ENCODE measurements at regions not wholly inside any gene's neighbourhood (a gene's known extent, or its start where the extent isn't known, plus 50 kb on each side); places are given as distances from the start of the nearest gene placed in this dataset.

DNA sequence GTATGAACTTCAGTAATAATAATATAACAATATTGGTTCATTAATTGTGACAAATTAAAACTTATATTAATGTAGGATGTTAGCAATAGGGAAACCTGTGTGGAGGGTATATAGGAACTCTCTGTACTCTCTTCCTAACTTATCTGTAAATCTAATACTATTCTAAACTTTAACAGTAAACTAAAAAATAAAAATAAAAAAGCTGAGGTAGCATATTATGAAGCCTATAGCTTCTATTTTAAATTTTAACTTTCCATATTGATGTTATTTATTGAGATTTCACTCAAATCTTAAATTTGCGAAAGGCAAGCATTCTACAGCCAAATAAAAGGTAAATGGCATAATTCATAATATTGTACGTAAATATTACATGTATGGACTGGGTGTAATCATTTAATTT is 326.4 kb downstream of the MEI4 start:
- DNase-seq: no peak
- WGBS (ENCODE audit: insufficient coverage): no CpG with 5 or more reads among the region's 2 CpGs
- H3K36me3 ChIP-seq (ENCODE audit: control insufficient read depth in 4 of 4, insufficient read depth in 4 of 4, low read length in 3 of 4): no peaks in the 10 kb centered on the region
- peaks cover 0 to 2% (median 0%) of the 10 kb centered on the region in 5 experiments for H3K9me3 ChIP-seq (ENCODE audit: control extremely low read depth in 1 of 5, control insufficient read depth in 4 of 5, insufficient read depth in 2 of 5, low read depth in 1 of 5, low read length in 4 of 5)
- H3K4me1 ChIP-seq (ENCODE audit: control extremely low read depth in 1 of 4, control insufficient read depth in 4 of 4, insufficient read depth in 4 of 4, low read length in 3 of 4): no peaks in the 10 kb centered on the region
- H3K27ac ChIP-seq (ENCODE audit: insufficient read depth in 1 of 2, low read depth in 1 of 2, low read length in 2 of 2, poor library complexity in 1 of 2, severe bottlenecking in 2 of 2): no peak overlapping the region
- ChIA-PET POLR2A (no interaction called here), CTCF (no interaction called here)
- no peak overlapping the region for H3K4me3 ChIP-seq (ENCODE audit: control insufficient read depth in 1 of 7, extremely low read depth in 1 of 7, insufficient read depth in 4 of 7, low read depth in 2 of 7, low read length in 6 of 7)
- H3K27me3 ChIP-seq (replicated peaks in 2 of 5; ENCODE audit: control insufficient read depth in 4 of 5, insufficient read depth in 5 of 5, low read length in 4 of 5): no peaks in the 10 kb centered on the region

DNA sequence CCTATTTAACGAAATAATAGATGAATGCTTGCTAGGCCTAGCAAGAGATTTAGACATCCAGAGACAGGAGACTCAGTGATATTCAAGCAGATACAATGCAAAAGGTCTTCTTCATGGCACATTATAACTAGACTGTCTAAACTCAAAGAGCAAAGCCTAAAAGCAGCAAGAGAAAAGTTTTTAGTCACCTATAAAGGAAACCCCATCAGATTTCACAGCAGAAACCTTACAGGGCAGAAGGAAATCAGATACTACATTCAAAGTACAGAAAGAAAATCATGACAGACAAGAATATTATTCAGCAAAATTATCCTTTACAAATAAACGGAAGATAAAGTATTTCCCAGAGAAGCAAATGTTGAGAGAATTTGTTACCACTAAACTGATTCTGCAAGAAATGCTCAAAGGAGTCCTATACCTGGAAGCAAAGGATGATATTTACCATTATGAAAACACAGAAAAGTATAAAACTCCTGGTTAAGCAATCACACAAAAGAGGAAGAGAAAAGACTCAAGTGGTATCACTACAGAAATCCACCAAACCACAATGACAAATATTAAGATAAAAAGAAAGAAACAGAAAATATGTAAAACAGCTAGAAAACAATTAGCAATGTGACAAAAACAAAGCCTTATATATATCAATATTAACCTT is 333.7 kb downstream of the MEI4 start:
- CTCF ChIA-PET: no interaction called here
- Histone ChIP-seq H3K36me3 (ENCODE audit: control insufficient read depth in 4 of 4, insufficient read depth in 4 of 4, low read length in 3 of 4) (no peaks in the 10 kb centered on the region), H3K9me3 (ENCODE audit: control extremely low read depth in 1 of 5, control insufficient read depth in 4 of 5, insufficient read depth in 2 of 5, low read depth in 1 of 5, low read length in 4 of 5) (peaks cover 0 to 2% (median 2%) of the 10 kb centered on the region in 5 experiments), H3K27me3 (replicated peaks in 2 of 5; ENCODE audit: control insufficient read depth in 4 of 5, insufficient read depth in 5 of 5, low read length in 4 of 5) (no peaks in the 10 kb centered on the region), H3K4me1 (ENCODE audit: control extremely low read depth in 1 of 4, control insufficient read depth in 4 of 4, insufficient read depth in 4 of 4, low read length in 3 of 4) (no peaks in the 10 kb centered on the region), H3K27ac (ENCODE audit: insufficient read depth in 1 of 2, low read depth in 1 of 2, low read length in 2 of 2, poor library complexity in 1 of 2, severe bottlenecking in 2 of 2) (no peak overlapping the region), H3K4me3 (ENCODE audit: control insufficient read depth in 1 of 7, extremely low read depth in 1 of 7, insufficient read depth in 4 of 7, low read depth in 2 of 7, low read length in 6 of 7) (no peak overlapping the region)
- 100% methylated on average over 2 of the region's 2 CpGs for WGBS (ENCODE audit: insufficient coverage)
- POLR2A ChIA-PET: no interaction called here
- DNase-seq: no peak

DNA sequence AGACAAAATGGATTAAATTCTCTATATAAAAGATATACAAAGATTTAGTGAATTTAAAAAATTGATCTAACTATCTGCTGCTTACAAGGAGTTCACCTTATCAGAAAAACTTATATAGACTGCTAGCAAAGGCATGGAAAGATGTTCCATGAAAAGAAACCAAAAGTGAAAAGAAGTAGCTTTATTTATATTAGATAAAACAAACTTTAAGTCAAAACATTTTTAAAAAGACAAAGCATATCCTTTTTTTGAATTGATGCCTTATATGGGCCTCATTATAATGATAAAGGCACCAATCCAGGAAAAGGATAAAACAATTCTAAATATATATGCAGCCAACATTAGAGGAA is 334.2 kb downstream of the MEI4 start:
- ChIA-PET POLR2A (no interaction called here), CTCF (no interaction called here)
- DNase-seq: no peak
- Histone ChIP-seq H3K27ac (ENCODE audit: insufficient read depth in 1 of 2, low read depth in 1 of 2, low read length in 2 of 2, poor library complexity in 1 of 2, severe bottlenecking in 2 of 2) (no peak overlapping the region), H3K36me3 (ENCODE audit: control insufficient read depth in 4 of 4, insufficient read depth in 4 of 4, low read length in 3 of 4) (no peaks in the 10 kb centered on the region), H3K4me3 (ENCODE audit: control insufficient read depth in 1 of 7, extremely low read depth in 1 of 7, insufficient read depth in 4 of 7, low read depth in 2 of 7, low read length in 6 of 7) (no peak overlapping the region), H3K27me3 (replicated peaks in 2 of 5; ENCODE audit: control insufficient read depth in 4 of 5, insufficient read depth in 5 of 5, low read length in 4 of 5) (no peaks in the 10 kb centered on the region), H3K9me3 (ENCODE audit: control extremely low read depth in 1 of 5, control insufficient read depth in 4 of 5, insufficient read depth in 2 of 5, low read depth in 1 of 5, low read length in 4 of 5) (peaks cover 0 to 2% (median 2%) of the 10 kb centered on the region in 5 experiments), H3K4me1 (ENCODE audit: control extremely low read depth in 1 of 4, control insufficient read depth in 4 of 4, insufficient read depth in 4 of 4, low read length in 3 of 4) (no peaks in the 10 kb centered on the region)

DNA sequence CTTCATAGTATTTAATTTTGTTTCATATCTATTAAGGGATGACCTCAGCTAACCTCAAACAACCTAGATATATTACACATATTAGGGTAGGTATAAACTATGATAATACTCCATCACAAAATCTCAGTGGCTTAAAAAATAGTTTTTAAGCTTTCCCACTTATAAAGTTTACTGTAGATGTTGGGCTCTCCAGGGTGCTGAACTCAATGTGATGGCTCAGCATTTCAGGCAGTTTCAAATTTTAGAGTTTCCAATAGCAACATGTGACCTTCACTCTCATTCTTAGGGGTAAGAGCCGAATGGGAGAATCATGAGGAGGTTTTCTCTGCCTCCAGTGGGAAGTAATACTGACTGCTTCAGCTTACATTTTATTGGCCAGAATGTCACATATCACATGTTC is 357.3 kb downstream of the MEI4 start:
- POLR2A ChIA-PET: no interaction called here
- Histone ChIP-seq H3K9me3 (ENCODE audit: control extremely low read depth in 1 of 5, control insufficient read depth in 4 of 5, insufficient read depth in 2 of 5, low read depth in 1 of 5, low read length in 4 of 5) (peaks cover 0 to 3% (median 0%) of the 10 kb centered on the region in 5 experiments), H3K27ac (ENCODE audit: insufficient read depth in 1 of 2, low read depth in 1 of 2, low read length in 2 of 2, poor library complexity in 1 of 2, severe bottlenecking in 2 of 2) (no peak overlapping the region), H3K36me3 (ENCODE audit: control insufficient read depth in 4 of 4, insufficient read depth in 4 of 4, low read length in 3 of 4) (no peaks in the 10 kb centered on the region), H3K27me3 (replicated peaks in 2 of 5; ENCODE audit: control insufficient read depth in 4 of 5, insufficient read depth in 5 of 5, low read length in 4 of 5) (no peaks in the 10 kb centered on the region), H3K4me3 (ENCODE audit: control insufficient read depth in 1 of 7, extremely low read depth in 1 of 7, insufficient read depth in 4 of 7, low read depth in 2 of 7, low read length in 6 of 7) (no peak overlapping the region), H3K4me1 (ENCODE audit: control extremely low read depth in 1 of 4, control insufficient read depth in 4 of 4, insufficient read depth in 4 of 4, low read length in 3 of 4) (no peaks in the 10 kb centered on the region)
- DNase-seq: no peak
- WGBS (ENCODE audit: insufficient coverage): no CpG with 5 or more reads among the region's 1 CpG
- CTCF ChIA-PET: no interaction called here

DNA sequence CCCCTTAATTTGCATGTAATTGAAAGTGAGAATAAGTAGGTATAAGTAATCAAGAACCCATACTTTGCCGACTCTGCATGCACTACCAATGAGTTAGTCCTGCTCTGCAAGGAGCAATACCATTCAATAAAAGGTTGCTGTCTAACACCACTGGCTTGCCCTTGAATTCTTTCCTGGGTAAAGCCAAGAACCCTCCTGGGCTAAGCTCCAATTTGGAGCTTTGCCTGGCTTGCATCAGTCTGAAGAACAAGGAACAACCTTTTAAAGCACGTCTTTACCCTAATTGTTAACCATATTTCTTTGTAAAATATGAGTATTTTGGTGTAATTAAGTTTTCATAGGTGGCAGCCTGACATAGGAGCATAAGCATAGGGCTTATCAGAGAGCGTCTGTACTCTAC is 367.7 kb downstream of the MEI4 start:
- no CpG with 5 or more reads among the region's 3 CpGs for WGBS (ENCODE audit: insufficient coverage)
- Histone ChIP-seq H3K27ac (ENCODE audit: insufficient read depth in 1 of 2, low read depth in 1 of 2, low read length in 2 of 2, poor library complexity in 1 of 2, severe bottlenecking in 2 of 2) (no peak overlapping the region), H3K36me3 (ENCODE audit: control insufficient read depth in 4 of 4, insufficient read depth in 4 of 4, low read length in 3 of 4) (no peaks in the 10 kb centered on the region), H3K9me3 (ENCODE audit: control extremely low read depth in 1 of 5, control insufficient read depth in 4 of 5, insufficient read depth in 2 of 5, low read depth in 1 of 5, low read length in 4 of 5) (no peaks in the 10 kb centered on the region), H3K4me1 (ENCODE audit: control extremely low read depth in 1 of 4, control insufficient read depth in 4 of 4, insufficient read depth in 4 of 4, low read length in 3 of 4) (no peaks in the 10 kb centered on the region), H3K4me3 (ENCODE audit: control insufficient read depth in 1 of 7, extremely low read depth in 1 of 7, insufficient read depth in 4 of 7, low read depth in 2 of 7, low read length in 6 of 7) (no peak overlapping the region), H3K27me3 (replicated peaks in 2 of 5; ENCODE audit: control insufficient read depth in 4 of 5, insufficient read depth in 5 of 5, low read length in 4 of 5) (no peaks in the 10 kb centered on the region)
- POLR2A ChIA-PET: no interaction called here
- CTCF ChIA-PET: interaction anchor here (1.1 kb wide), 1 partner anchor 39 kb away, joined by 3 read pairs; no protein-coding TSS in a partner anchor
- no peak for DNase-seq

DNA sequence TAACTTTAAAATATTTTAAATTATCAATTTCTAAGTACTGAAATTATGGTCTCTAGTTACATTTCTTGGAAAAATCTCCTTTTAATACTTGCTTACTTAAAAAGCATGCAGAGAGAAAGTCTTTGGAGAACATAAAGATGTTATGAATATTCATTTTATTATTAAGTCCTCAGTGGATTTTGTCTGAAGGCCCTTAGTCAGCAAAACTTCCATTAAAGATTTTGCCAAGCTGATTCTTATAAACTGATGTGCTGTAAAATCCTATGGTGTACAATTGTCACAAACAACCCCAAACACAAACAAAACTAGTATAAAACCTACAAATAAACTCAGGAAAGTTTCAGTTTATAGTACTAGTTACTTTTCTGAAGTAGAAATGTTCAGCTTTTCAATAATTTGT is 372.7 kb downstream of the MEI4 start:
- DNase-seq: no peak
- no peaks in the 10 kb centered on the region for H3K27me3 ChIP-seq (replicated peaks in 2 of 5; ENCODE audit: control insufficient read depth in 4 of 5, insufficient read depth in 5 of 5, low read length in 4 of 5)
- ChIA-PET CTCF (no interaction called here), POLR2A (no interaction called here)
- H3K4me1 ChIP-seq (ENCODE audit: control extremely low read depth in 1 of 4, control insufficient read depth in 4 of 4, insufficient read depth in 4 of 4, low read length in 3 of 4): no peaks in the 10 kb centered on the region
- no peak overlapping the region for H3K27ac ChIP-seq (ENCODE audit: insufficient read depth in 1 of 2, low read depth in 1 of 2, low read length in 2 of 2, poor library complexity in 1 of 2, severe bottlenecking in 2 of 2)
- no peaks in the 10 kb centered on the region for H3K36me3 ChIP-seq (ENCODE audit: control insufficient read depth in 4 of 4, insufficient read depth in 4 of 4, low read length in 3 of 4)
- H3K4me3 ChIP-seq (ENCODE audit: control insufficient read depth in 1 of 7, extremely low read depth in 1 of 7, insufficient read depth in 4 of 7, low read depth in 2 of 7, low read length in 6 of 7): no peak overlapping the region
- no peaks in the 10 kb centered on the region for H3K9me3 ChIP-seq (ENCODE audit: control extremely low read depth in 1 of 5, control insufficient read depth in 4 of 5, insufficient read depth in 2 of 5, low read depth in 1 of 5, low read length in 4 of 5)

DNA sequence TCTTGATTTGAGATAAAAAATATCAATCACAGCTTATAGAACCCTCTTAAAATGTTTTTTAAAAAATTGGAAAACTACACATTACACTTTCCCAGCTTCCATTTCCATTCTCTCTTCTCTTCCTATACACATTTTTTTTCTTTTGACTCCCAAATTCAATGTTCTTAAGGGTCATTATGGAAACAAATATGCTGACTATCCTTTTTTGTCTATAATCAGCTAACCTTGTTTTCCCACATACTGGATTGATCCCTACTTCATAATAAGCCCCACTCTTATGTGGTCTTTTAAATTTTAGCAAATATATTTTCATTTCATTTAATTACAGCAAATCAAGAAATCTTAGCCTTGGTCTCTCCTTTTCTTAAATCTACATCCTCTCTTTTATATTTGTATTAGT is 378.4 kb downstream of the MEI4 start:
- CTCF ChIA-PET: no interaction called here
- H3K9me3 ChIP-seq (ENCODE audit: control extremely low read depth in 1 of 5, control insufficient read depth in 4 of 5, insufficient read depth in 2 of 5, low read depth in 1 of 5, low read length in 4 of 5): no peaks in the 10 kb centered on the region
- H3K4me1 ChIP-seq (ENCODE audit: control extremely low read depth in 1 of 4, control insufficient read depth in 4 of 4, insufficient read depth in 4 of 4, low read length in 3 of 4): no peaks in the 10 kb centered on the region
- no peaks in the 10 kb centered on the region for H3K36me3 ChIP-seq (ENCODE audit: control insufficient read depth in 4 of 4, insufficient read depth in 4 of 4, low read length in 3 of 4)
- no peak for DNase-seq
- no peaks in the 10 kb centered on the region for H3K27me3 ChIP-seq (replicated peaks in 2 of 5; ENCODE audit: control insufficient read depth in 4 of 5, insufficient read depth in 5 of 5, low read length in 4 of 5)
- no peak overlapping the region for H3K4me3 ChIP-seq (ENCODE audit: control insufficient read depth in 1 of 7, extremely low read depth in 1 of 7, insufficient read depth in 4 of 7, low read depth in 2 of 7, low read length in 6 of 7)
- H3K27ac ChIP-seq (ENCODE audit: insufficient read depth in 1 of 2, low read depth in 1 of 2, low read length in 2 of 2, poor library complexity in 1 of 2, severe bottlenecking in 2 of 2): no peak overlapping the region
- POLR2A ChIA-PET: no interaction called here

All from common myeloid progenitor, CD34-positive (primary cell).